Stomach smooth muscle (tissue), 2 donors: ENCODE measurements at regions not wholly inside any gene's neighbourhood (a gene's known extent, or its start where the extent isn't known, plus 50 kb on each side); places are given as distances from the start of the nearest gene placed in this dataset.
"Not testable (repeated sequence)": the region's sequence is repeated elsewhere in the genome, so short reads cannot be mapped to it uniquely, and the experiment has no call there.

Source experiments
- H3K27ac ChIP-seq: one replicate; pipeline ENCODE4 v1.7.0; 2013; ENCODE audit warnings: mild to moderate bottlenecking, low read length, inconsistent platforms
- H3K27me3 ChIP-seq, 2 donors: one replicate each; pipeline ENCODE4 v1.7.0; 2013; ENCODE audit warnings: low read length in 2 of 2; ENCODE audit not compliant: insufficient read depth in 2 of 2, control insufficient read depth in 1 of 2
- H3K36me3 ChIP-seq, 2 donors: one replicate each; pipeline ENCODE4 v1.7.0; 2013; ENCODE audit warnings: low read length in 2 of 2; ENCODE audit not compliant: control insufficient read depth in 2 of 2, insufficient read depth in 2 of 2
- H3K4me1 ChIP-seq: one replicate; pipeline ENCODE4 v1.7.0; 2013; ENCODE audit warnings: low read length; ENCODE audit not compliant: control insufficient read depth, insufficient read depth
- H3K4me3 ChIP-seq, 2 donors: one replicate each; pipeline ENCODE4 v1.7.0; 2013; ENCODE audit warnings: low read length in 2 of 2
- H3K9ac ChIP-seq, 2 donors: one replicate each; pipeline ENCODE4 v1.7.0; 2013; ENCODE audit warnings: low read length in 2 of 2, mild to moderate bottlenecking in 1 of 2
- H3K9me3 ChIP-seq, 2 donors: one replicate each; pipeline ENCODE4 v1.7.0; 2013; ENCODE audit warnings: low read length in 2 of 2; ENCODE audit not compliant: control insufficient read depth in 2 of 2
- donor health status: healthy.
- donor health status: Pancreatic carcinoma.

DNA sequence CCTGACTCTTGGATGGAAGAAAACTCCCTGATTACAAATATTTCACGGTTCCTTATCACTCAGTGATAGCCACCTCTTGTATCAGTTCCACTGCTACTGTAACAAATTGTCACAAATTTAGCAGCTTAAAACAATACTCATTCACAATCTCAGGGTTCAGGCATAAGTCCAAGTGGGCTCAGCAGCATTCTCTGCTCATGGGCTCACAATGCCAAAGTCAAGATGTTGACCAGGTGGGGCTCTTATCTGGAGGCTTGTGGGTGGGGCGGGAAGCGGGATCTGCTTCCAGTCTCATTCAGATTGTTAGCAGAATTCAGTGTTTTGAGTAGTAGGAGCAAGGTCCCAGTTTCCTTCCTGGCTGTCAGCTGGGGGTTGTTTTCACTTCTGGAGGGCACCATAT, 137.3 kb upstream of the FAM78B start:
- no peaks in the 10 kb centered on the region for H3K36me3 ChIP-seq
- no peaks in the 10 kb centered on the region for H3K9me3 ChIP-seq
- H3K4me1 ChIP-seq: no peaks in the 10 kb centered on the region
- H3K4me3 ChIP-seq: no peak overlapping the region
- no peak overlapping the region for H3K27ac ChIP-seq
- H3K9ac ChIP-seq: no peak overlapping the region
- no peaks in the 10 kb centered on the region for H3K27me3 ChIP-seq

DNA sequence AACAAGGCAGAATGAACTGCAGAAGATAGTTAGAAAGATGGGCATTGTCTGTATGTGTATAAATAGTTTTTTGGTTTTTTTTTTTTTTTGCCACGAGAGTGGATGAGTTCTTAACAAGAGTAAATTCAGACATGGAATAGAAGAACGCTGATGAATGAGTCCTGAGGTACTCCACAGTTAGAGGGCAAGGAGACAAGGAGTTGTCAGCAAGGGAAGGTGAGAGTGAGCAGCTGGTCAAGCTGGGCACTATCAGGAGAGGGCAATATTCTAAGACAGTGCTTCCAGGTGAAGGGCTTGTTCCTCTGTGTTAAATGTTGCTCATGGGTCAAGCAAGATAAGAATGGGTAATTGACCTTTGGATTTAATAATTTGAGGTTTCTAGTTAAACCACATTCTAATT, 138.6 kb upstream of the FAM78B start:
- no peaks in the 10 kb centered on the region for H3K36me3 ChIP-seq
- no peak overlapping the region for H3K27ac ChIP-seq
- no peaks in the 10 kb centered on the region for H3K9me3 ChIP-seq
- no peaks in the 10 kb centered on the region for H3K4me1 ChIP-seq
- H3K9ac ChIP-seq: no peak overlapping the region
- H3K4me3 ChIP-seq: no peak overlapping the region
- no peaks in the 10 kb centered on the region for H3K27me3 ChIP-seq

DNA sequence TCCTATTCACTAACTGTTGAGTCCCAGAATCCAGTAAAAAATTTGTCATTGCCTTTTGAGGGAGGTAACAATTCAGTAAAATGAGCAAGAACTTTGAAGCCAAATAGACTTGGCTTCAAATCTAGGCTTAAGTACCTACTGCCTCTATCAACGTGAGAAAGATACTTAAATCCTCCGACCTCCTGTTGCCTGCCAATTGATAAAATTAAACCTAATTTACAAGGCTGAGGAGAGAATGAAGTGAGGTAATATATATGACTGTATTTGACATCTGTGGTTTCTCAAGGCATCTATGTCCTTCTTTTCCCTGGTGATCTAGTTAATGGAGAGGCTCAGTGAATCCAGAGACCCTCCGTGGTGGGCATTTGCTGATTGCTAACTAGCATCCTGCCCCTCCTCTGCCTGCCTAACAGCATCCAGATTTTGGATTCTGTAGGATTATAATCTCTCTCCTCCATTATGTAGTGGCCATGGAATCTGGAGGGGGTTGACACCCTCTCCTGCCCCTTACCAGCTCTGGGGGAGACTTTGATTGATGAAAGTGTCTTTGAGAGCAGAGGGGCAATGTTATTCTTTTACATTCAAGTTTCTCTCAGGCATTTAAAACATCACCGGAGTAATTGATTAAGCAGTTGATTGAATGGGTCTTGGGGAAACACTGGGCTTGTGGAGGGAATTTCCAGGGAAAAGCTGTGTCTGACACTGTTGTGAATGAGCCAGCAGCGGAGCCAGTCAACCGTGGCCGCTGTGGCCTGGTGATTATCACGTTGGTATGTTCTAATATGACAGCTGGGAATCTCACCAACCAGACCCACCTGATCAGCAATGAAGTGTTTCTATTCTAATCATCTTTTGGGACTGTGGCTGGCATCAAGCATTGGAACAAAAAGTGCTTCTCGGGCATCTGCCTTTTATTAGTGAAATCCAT, 140.7 kb upstream of the FAM78B start:
- no peaks in the 10 kb centered on the region for H3K36me3 ChIP-seq
- no peak overlapping the region for H3K9ac ChIP-seq
- no peaks in the 10 kb centered on the region for H3K4me1 ChIP-seq
- H3K27ac ChIP-seq: no peak overlapping the region
- no peaks in the 10 kb centered on the region for H3K9me3 ChIP-seq
- no peaks in the 10 kb centered on the region for H3K27me3 ChIP-seq
- H3K4me3 ChIP-seq: no peak overlapping the region

DNA sequence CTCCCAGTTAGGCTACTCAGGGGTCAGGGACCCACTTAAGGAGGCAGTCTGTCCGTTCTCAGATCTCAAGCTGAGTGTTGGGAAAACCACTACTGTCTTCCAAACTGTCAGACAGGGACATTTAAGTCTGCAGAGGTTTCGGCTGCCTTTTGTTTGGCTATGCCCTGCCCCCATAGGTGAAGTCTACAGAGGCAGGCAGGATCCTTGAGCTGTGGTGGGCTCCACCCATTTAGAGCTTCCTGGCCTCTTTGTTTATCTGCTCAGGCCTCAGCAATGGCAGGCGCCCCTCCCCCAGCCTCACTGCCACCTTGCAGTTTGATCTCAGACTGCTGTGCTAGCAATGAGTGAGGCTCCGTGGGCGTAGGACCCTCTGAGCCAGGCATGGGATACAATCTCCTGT, 149.5 kb upstream of the FAM78B start:
- not testable (repeated sequence) for H3K9ac ChIP-seq, H3K4me1 ChIP-seq, H3K36me3 ChIP-seq, H3K27me3 ChIP-seq, H3K4me3 ChIP-seq, H3K27ac ChIP-seq, H3K9me3 ChIP-seq

DNA sequence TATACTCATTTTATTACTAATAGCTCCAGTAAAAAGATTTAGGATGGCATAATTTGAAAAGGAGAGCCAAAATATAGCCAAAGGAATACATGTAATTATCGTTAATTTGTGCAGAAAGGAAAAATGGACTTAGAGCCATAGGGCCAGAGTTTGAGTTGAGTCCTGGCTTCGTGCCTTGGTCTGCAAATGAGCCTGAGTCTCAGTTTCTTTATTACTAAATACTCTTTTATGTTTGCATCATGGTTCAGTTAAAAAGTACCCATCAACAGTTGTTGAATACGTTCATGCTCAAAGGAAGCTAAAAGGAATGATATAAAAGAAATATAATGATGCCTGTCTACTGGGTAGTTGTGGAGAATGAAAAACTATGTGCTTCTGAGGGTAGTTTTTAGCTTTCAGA, 155.7 kb upstream of the FAM78B start:
- H3K27ac ChIP-seq: no peak overlapping the region
- no peaks in the 10 kb centered on the region for H3K9me3 ChIP-seq
- H3K36me3 ChIP-seq: no peaks in the 10 kb centered on the region
- no peaks in the 10 kb centered on the region for H3K27me3 ChIP-seq
- H3K9ac ChIP-seq: no peak overlapping the region
- no peak overlapping the region for H3K4me3 ChIP-seq
- H3K4me1 ChIP-seq: no peaks in the 10 kb centered on the region

DNA sequence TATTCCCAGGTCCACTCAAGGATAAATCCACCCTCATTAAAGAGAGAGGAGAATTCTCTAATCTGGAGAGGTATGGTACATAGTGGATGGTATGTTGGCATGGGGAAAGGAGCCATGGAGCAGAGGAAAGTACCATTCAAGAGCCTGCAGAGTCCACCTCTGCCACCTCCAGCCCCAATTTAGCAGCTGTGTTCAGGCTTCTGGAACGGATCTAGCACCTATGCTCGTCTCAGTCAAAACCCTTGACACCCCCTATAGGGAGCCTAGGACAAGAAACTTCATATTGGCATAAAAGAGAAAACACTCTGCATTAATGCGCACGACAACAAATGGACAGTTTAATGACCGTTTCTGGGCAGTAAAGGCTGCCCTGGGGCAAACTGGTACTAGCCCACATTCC, 161.1 kb upstream of the FAM78B start:
- peaks cover 0 to 3% of the 10 kb centered on the region in 2 donors for H3K9me3 ChIP-seq
- no peak overlapping the region for H3K4me3 ChIP-seq
- H3K4me1 ChIP-seq: no peaks in the 10 kb centered on the region
- H3K27me3 ChIP-seq: no peaks in the 10 kb centered on the region
- no peak overlapping the region for H3K9ac ChIP-seq
- no peak overlapping the region for H3K27ac ChIP-seq
- H3K36me3 ChIP-seq: no peaks in the 10 kb centered on the region

DNA sequence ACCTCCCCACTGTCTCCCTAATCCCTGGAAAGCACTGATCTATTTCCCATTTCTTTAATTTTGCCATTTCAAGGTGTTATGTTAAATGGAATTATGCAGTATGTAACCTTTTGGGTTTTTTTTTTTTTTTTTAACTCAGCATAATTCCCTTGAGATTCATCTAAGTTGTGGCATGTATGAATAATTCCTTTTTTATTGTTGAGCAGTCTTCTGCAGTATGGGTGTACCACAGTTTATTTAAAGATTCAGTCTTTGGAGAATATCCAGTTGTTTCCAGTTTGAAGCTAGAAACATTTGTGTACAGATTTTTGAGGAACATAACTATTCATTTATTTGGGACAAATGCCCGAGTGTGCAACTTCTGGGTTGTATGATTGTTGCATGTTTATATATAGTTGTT, 162.2 kb upstream of the FAM78B start:
- Histone ChIP-seq H3K9me3 (peaks cover 0 to 3% of the 10 kb centered on the region in 2 donors), H3K27me3 (no peaks in the 10 kb centered on the region), H3K27ac (no peak overlapping the region), H3K36me3 (no peaks in the 10 kb centered on the region), H3K4me3 (no peak overlapping the region), H3K4me1 (no peaks in the 10 kb centered on the region), H3K9ac (no peak overlapping the region)

DNA sequence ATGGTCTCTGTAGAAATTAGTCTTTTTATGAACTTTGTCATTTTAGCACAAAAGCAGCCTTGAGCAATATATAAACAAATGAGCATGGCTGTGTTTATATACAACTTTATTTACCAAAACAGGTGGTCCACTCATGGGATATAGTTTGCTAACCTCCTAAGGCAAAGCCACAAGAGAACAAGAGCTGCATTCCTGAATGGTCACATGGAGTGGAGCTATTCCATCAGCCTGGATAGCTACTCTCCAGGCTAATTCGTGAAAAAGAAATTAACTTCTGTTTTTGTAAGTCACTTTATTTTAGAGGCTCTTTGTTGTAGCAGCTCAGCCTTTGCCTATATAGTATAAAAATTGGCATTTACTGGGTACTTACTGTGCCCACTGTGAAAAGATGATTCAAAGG, 163.3 kb upstream of the FAM78B start:
- no peaks in the 10 kb centered on the region for H3K4me1 ChIP-seq
- H3K27ac ChIP-seq: no peak overlapping the region
- peaks cover 0 to 3% of the 10 kb centered on the region in 2 donors for H3K9me3 ChIP-seq
- no peaks in the 10 kb centered on the region for H3K27me3 ChIP-seq
- no peak overlapping the region for H3K4me3 ChIP-seq
- H3K9ac ChIP-seq: no peak overlapping the region
- no peaks in the 10 kb centered on the region for H3K36me3 ChIP-seq

DNA sequence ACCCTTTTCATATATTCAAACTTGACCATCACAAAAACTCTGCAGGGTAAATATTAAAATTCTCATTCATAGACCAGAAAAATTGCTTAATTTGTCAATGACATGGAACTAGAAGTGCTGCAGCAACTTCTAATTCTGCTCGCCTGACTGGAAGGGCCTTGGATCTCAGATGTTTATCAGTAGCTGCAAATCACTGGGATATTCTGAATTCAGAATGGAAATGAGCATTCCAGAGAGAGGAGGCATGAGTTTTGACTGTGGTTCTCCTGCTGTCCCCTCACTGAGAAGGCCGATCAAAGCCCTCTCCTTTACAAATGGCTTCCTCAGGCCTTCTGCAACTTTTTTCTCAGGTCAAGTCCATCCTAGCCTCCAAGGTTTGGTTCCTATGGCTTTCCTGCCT, 171.3 kb upstream of the FAM78B start:
- H3K9ac ChIP-seq: no peak overlapping the region
- H3K9me3 ChIP-seq: no peaks in the 10 kb centered on the region
- H3K36me3 ChIP-seq: no peaks in the 10 kb centered on the region
- no peak overlapping the region for H3K27ac ChIP-seq
- no peaks in the 10 kb centered on the region for H3K27me3 ChIP-seq
- no peaks in the 10 kb centered on the region for H3K4me1 ChIP-seq
- H3K4me3 ChIP-seq: no peak overlapping the region

DNA sequence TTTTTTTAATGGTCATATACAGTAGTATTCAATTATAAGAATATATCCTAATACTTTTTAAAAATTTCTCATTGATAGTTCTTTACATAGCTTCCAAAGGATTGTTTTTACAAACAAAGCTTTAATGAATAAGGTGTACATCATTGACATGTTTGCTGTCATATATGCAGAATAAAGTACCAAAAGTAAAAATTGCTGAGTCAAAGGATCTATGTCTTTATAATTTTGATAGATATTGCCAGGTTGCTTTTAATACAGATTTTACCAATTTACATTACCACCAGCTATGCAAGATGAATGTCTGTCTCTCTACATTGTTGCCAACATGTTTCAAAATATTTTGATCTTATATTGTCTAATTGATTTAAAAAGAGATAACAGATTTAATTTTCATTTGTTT, 173.9 kb upstream of the FAM78B start:
- Histone ChIP-seq H3K27me3 (no peaks in the 10 kb centered on the region), H3K27ac (no peak overlapping the region), H3K36me3 (no peaks in the 10 kb centered on the region), H3K9me3 (no peaks in the 10 kb centered on the region), H3K9ac (no peak overlapping the region), H3K4me3 (no peak overlapping the region), H3K4me1 (no peaks in the 10 kb centered on the region)

DNA sequence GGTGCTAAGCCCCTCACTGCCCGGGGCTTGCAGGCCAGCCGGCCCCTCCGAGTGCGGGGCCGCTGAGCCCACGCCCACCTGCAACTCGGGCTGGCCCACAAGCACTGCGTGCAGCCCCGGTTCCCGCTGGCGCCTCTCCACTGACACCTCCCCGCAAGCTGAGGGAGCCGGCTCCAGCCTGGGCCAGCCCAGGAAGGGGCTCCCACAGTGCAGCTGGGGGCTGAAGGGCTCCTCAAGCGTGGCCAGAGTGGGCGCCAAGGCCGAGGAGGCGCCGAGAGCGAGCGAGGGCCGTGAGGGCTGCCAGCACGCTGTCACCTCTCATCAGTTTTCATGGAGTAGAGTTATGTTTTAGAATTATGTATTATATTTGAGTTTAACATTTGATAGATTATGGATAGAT, 176.5 kb upstream of the FAM78B start:
- Histone ChIP-seq H3K27ac (no peak overlapping the region), H3K4me3 (no peak overlapping the region), H3K9ac (no peak overlapping the region), H3K36me3 (no peaks in the 10 kb centered on the region), H3K27me3 (no peaks in the 10 kb centered on the region), H3K4me1 (no peaks in the 10 kb centered on the region), H3K9me3 (no peaks in the 10 kb centered on the region)
